Tibial nerve (tissue), 4 donors: ENCODE measurements at regions not wholly inside any gene's neighbourhood (a gene's known extent, or its start where the extent isn't known, plus 50 kb on each side); places are given as distances from the start of the nearest gene placed in this dataset.

Experiments used
- DNase-seq, 2 donors: peaks; one replicate each; pipeline ENCODE4 v3.0.0-alpha.2; 2019; ENCODE audit warnings: low spot score in 2 of 2
- H3K27ac ChIP-seq, 4 donors: fragments of 200-600 bp; sonication (generic) in 3 of 4; one replicate each; pipeline ENCODE4 v1.5.1; 2017 to 2019; ENCODE audit warnings: mild to moderate bottlenecking in 1 of 4
- H3K27me3 ChIP-seq, 2 donors: fragments of 200-600 bp; sonication (generic) in 1 of 2; one replicate each; pipeline versions ENCODE4 v1.5.1 to v1.6.0; 2017 to 2019
- H3K36me3 ChIP-seq, 3 donors: fragments of 200-600 bp; sonication (generic); one replicate each; pipeline ENCODE4 v1.5.1; 2018 to 2019
- H3K4me1 ChIP-seq, 4 donors: fragments of 200-600 bp; sonication (generic) in 3 of 4; one replicate each; pipeline ENCODE4 v1.5.1; 2017 to 2019
- H3K4me3 ChIP-seq, 4 donors: fragments of 200-600 bp; sonication (generic) in 3 of 4; one replicate each; pipeline ENCODE4 v1.5.1; 2017 to 2019; ENCODE audit warnings: mild to moderate bottlenecking in 1 of 4, moderate library complexity in 1 of 4
- H3K9me3 ChIP-seq, 4 donors: fragments of 200-600 bp; sonication (generic) in 3 of 4; one replicate each; pipeline ENCODE4 v1.5.1; 2017 to 2019
- CTCF ChIP-seq, 5 experiments: fragments of 200-600 bp in 3 of 5; fragments of 450-650 bp in 2 of 5; sonication (generic) in 3 of 5; IDR thresholded peaks; one replicate each; pipeline ENCODE4 v1.5.1; 2016 to 2019; ENCODE audit warnings: antibody characterized with exemption in 5 of 5, mild to moderate bottlenecking in 3 of 5, moderate library complexity in 2 of 5
- EP300 ChIP-seq, 2 donors: sonication (generic); formaldehyde crosslinking; IDR thresholded peaks; one replicate each; pipeline ENCODE4 v1.6.1; 2017; ENCODE audit warnings: antibody characterized with exemption in 2 of 2, mild to moderate bottlenecking in 1 of 2
- POLR2A ChIP-seq, 2 donors: fragments of 450-650 bp; IDR thresholded peaks; one replicate each; pipeline ENCODE4 v1.6.1; 2017; ENCODE audit warnings: antibody characterized with exemption in 2 of 2, mild to moderate bottlenecking in 2 of 2, moderate library complexity in 2 of 2
- WGBS, 2 donors: methylation state at CpG; one replicate each; pipeline ENCODE4 v1.1.5; 2018; 5-methylcytosine and 5-hydroxymethylcytosine counted together

DNA sequence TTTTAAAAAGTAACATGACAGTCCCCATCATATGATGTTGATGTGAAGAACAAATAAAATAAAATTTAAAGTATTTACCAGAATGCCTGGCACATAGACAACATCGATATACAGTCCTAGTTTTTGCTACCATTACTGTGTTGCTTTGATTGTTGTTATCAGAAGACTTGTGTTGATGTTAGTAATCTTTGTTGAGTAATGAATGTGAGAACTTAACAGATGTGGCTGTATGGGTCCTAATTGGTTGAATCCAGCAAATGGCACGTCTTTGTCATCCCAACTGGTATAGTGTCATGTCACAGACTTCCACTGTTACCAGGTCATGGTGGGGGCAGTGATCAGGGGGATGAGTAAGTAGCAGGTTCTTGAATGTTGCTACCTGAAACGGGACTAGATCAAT, 1151.4 kb upstream of the CDH8 start:
- no peaks in the 10 kb centered on the region for H3K36me3 ChIP-seq
- H3K4me3 ChIP-seq = no peak overlapping the region
- no peaks in the 10 kb centered on the region for H3K27me3 ChIP-seq
- no peak overlapping the region for H3K27ac ChIP-seq
- no peak for TF ChIP-seq CTCF (IDR thresholded peaks at IDR 0.05)
- TF ChIP-seq EP300 (IDR thresholded peaks at IDR 0.05) = no peak
- no peak for TF ChIP-seq POLR2A (IDR thresholded peaks at IDR 0.05)
- no peaks in the 10 kb centered on the region for H3K9me3 ChIP-seq
- 64 to 66% methylated on average over 3 of the region's 3 CpGs for WGBS, 2 donors
- DNase-seq = no peak
- no peaks in the 10 kb centered on the region for H3K4me1 ChIP-seq

DNA sequence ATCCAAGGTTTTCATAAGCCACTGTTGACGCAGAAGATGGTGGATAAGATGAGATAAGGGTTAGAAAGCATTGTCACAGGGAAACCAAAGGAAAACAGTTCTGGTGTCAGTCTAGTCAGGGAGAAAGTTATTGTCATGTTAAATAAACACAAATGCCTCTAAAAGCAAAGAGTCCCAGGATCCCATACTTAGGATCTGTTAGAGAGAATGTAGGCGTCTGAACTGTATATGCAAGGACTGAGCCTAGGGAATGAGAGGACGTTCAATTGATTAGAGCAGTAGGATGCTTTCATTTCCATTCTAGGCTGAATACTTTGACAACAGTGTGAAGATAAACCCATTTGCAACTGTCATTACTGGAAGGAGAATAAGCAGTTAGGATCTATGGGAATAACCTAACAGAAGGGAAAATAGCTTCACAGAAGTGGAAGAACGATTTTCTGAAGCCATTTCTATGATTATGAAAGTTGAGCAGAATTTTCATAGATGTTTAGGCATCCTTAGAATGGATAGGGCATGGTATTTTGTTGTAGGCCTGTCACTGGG, 1149.1 kb upstream of the CDH8 start:
- TF ChIP-seq POLR2A (IDR thresholded peaks at IDR 0.05) = no peak
- TF ChIP-seq EP300 (IDR thresholded peaks at IDR 0.05) = no peak
- TF ChIP-seq CTCF (IDR thresholded peaks at IDR 0.05) = no peak
- no peaks in the 10 kb centered on the region for H3K4me1 ChIP-seq
- H3K36me3 ChIP-seq = no peaks in the 10 kb centered on the region
- H3K27ac ChIP-seq = no peak overlapping the region
- H3K27me3 ChIP-seq = no peaks in the 10 kb centered on the region
- no peak for DNase-seq
- peaks cover 0 to 10% (median 0%) of the 10 kb centered on the region in 4 donors for H3K9me3 ChIP-seq
- no peak overlapping the region for H3K4me3 ChIP-seq
- 45 to 47% methylated on average over 4 of the region's 4 CpGs for WGBS, 2 donors

DNA sequence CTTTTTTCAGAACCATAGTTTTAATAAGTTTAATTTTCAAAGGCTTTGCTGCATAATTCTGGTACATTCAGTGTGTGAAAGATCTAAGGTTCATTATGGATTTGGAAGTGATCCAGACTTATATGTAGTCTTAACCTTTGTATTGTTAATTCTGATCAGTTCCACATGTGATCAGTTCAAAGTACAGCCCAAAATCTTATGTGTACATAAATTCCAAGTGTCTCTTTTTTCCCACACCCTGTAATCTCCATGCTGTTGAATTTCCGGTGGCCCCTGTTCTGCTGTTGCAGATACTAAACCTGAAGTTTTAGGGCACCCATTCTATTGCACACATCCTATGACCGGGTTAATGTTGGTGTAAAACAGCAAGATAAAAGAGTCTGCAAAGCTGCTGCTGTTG, 1147.5 kb upstream of the CDH8 start:
- no peak for TF ChIP-seq CTCF (IDR thresholded peaks at IDR 0.05)
- no peak for TF ChIP-seq POLR2A (IDR thresholded peaks at IDR 0.05)
- TF ChIP-seq EP300 (IDR thresholded peaks at IDR 0.05) = no peak

DNA sequence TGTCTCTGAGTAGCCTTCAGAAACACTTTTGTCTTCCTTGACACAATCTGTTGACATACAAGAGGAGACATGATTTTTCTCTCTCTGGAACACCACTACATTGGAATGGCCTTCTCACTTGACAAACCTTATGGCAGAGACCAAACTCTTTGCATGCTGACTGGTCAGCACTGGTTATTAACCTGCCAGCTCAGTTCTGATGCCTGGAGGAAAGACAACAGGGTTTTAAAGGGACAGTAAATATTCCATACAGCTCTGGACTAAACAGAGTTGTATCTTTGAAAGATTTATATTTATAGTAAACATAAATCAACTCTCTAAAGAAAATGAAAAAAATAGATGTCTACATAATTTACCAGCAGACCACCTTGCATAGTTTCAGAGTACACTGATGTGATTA, 1139.1 kb upstream of the CDH8 start:
- H3K36me3 ChIP-seq = no peaks in the 10 kb centered on the region

More for the DNA sequence above, 1147.5 kb upstream of the CDH8 start:
- WGBS, 2 donors = 20 to 48% methylated on average over 2 of the region's 2 CpGs
- H3K9me3 ChIP-seq = peaks cover 0 to 10% (median 0%) of the 10 kb centered on the region in 4 donors
- H3K4me3 ChIP-seq = no peak overlapping the region
- H3K27ac ChIP-seq = no peak overlapping the region
- H3K27me3 ChIP-seq = no peaks in the 10 kb centered on the region
- no peak for DNase-seq
- H3K4me1 ChIP-seq = no peaks in the 10 kb centered on the region
- H3K36me3 ChIP-seq = no peaks in the 10 kb centered on the region

GRCh38 chr16:63174801-63175200, 1138.6 kb upstream of the CDH8 start:
- Histone ChIP-seq H3K27ac (no peak overlapping the region), H3K4me3 (no peak overlapping the region), H3K36me3 (no peaks in the 10 kb centered on the region), H3K9me3 (no peaks in the 10 kb centered on the region), H3K27me3 (no peaks in the 10 kb centered on the region), H3K4me1 (no peaks in the 10 kb centered on the region)
- TF ChIP-seq POLR2A (IDR thresholded peaks at IDR 0.05) (no peak), CTCF (IDR thresholded peaks at IDR 0.05) (no peak), EP300 (IDR thresholded peaks at IDR 0.05) (no peak)
- no peak for DNase-seq

More for the DNA sequence above, 1139.1 kb upstream of the CDH8 start:
- DNase-seq = no peak
- Histone ChIP-seq H3K4me3 (no peak overlapping the region), H3K27ac (no peak overlapping the region), H3K4me1 (no peaks in the 10 kb centered on the region), H3K9me3 (no peaks in the 10 kb centered on the region), H3K27me3 (no peaks in the 10 kb centered on the region)
- TF ChIP-seq EP300 (IDR thresholded peaks at IDR 0.05) = no peak
- no peak for TF ChIP-seq CTCF (IDR thresholded peaks at IDR 0.05)
- TF ChIP-seq POLR2A (IDR thresholded peaks at IDR 0.05) = no peak
